HepG2 (cell line): ENCODE measurements at regions not wholly inside any gene's neighbourhood (a gene's known extent, or its start where the extent isn't known, plus 50 kb on each side); places are given as distances from the start of the nearest gene placed in this dataset.

Experiments
- ATAC-seq: fragments of 200-7000 bp; cut with Tn5 transposase; 3 replicates; pipeline ENCODE4 v1.9.1; 2020; ENCODE audit warnings: mild to moderate bottlenecking, moderate library complexity
- BruUV-seq: library from RNA; stranded (reverse); fragments of 400-500 nt; replicated peaks from 2 replicates; lab custom pipeline; 2021; lab: Mats Ljungman, UMichigan
- CTCF ChIA-PET: fragments of 300-600 bp; formaldehyde crosslinking; extraction: SDS; loops from one replicate; lab custom pipeline; 2021; ENCODE audit warnings: low total read pairs, inconsistent platforms, low intra/inter-chr PET ratio; lab: Yijun Ruan, JAX
- POLR2A ChIA-PET: fragments of 350-600 bp; sonication (Branson Sonifier 250); formaldehyde crosslinking; loops from one replicate; lab custom pipeline; 2020; ENCODE audit warnings: antibody characterized with exemption, inconsistent platforms; lab: Yijun Ruan, JAX
- DNase-seq: peaks from one replicate; pipeline ENCODE4 v3.0.0-alpha.2; 2015; ENCODE audit warnings: low spot score
- FAIRE-seq: peaks from 3 replicates; lab custom pipeline; 2011; peaks lifted over from hg19 to GRCh38; lab: Jason Lieb, UNC
- H2AFZ ChIP-seq: one replicate; pipeline ENCODE4 v1.6.1; 2011; ENCODE audit warnings: low read length, inconsistent platforms
- H3K27ac ChIP-seq: fragments of 300-600 bp; 3 replicates; pipeline ENCODE4 v1.8.0; 2011; ENCODE audit warnings: mixed run types, mild to moderate bottlenecking, mixed read lengths, low read length, inconsistent platforms; ENCODE audit not compliant: insufficient read depth; ENCODE audit errors: extremely low read length
- H3K27me3 ChIP-seq, 2 experiments: fragments of 200-600 bp in 1 of 2; 2 replicates in 1 of 2; 3 replicates in 1 of 2; pipeline versions ENCODE4 v1.6.0 to v1.8.0; 2011; ENCODE audit warnings: low read length in 2 of 2, mild to moderate bottlenecking in 2 of 2, moderate library complexity in 2 of 2, inconsistent platforms in 1 of 2; ENCODE audit not compliant: insufficient read depth in 2 of 2, control insufficient read depth in 1 of 2
- H3K36me3 ChIP-seq, 2 experiments: fragments of 200-600 bp in 1 of 2; replicated peaks in 1 of 2; 2 replicates in 1 of 2; 3 replicates in 1 of 2; pipeline versions ENCODE4 v1.5.1 to v1.8.0; 2011; ENCODE audit warnings: low read length in 2 of 2, inconsistent platforms in 1 of 2; ENCODE audit not compliant: insufficient read depth in 2 of 2, control insufficient read depth in 1 of 2
- H3K4me1 ChIP-seq: 2 replicates; pipeline ENCODE4 v1.5.1; 2012; ENCODE audit warnings: low read length, inconsistent platforms; ENCODE audit not compliant: insufficient read depth
- H3K4me2 ChIP-seq: 2 replicates; pipeline ENCODE4 v1.6.0; 2011; ENCODE audit warnings: low read depth, low read length, inconsistent platforms
- H3K4me3 ChIP-seq, 3 experiments: fragments of 200-600 bp in 1 of 3; sonication (generic), shearing (Covaris generic) in 1 of 3; replicated peaks in 1 of 3; 2 replicates each; pipeline ENCODE4 v1.5.1; 2011 to 2016; ENCODE audit warnings: low read length in 3 of 3, inconsistent platforms in 2 of 3, low read depth in 2 of 3, mild to moderate bottlenecking in 2 of 3, control low read depth in 1 of 3, mixed read lengths in 1 of 3; ENCODE audit not compliant: insufficient read depth in 1 of 3
- H3K79me2 ChIP-seq: one replicate; pipeline ENCODE4 v1.6.1; 2011; ENCODE audit warnings: low read length, inconsistent platforms; ENCODE audit not compliant: insufficient read depth
- H3K9ac ChIP-seq: 2 replicates; pipeline ENCODE4 v1.6.0; 2011; ENCODE audit warnings: mild to moderate bottlenecking, low read depth, low read length, inconsistent platforms; ENCODE audit not compliant: insufficient read depth
- H3K9me3 ChIP-seq: 2 replicates; pipeline ENCODE4 v1.5.1; 2012; ENCODE audit warnings: mild to moderate bottlenecking, low read length
- H4K20me1 ChIP-seq: 2 replicates; pipeline ENCODE4 v1.6.0; 2011; ENCODE audit warnings: inconsistent platforms, mild to moderate bottlenecking, low read length, moderate library complexity; ENCODE audit not compliant: insufficient read depth
- AGO1 ChIP-seq: fragments of 200-400 bp; formaldehyde crosslinking; IDR thresholded peaks from 2 replicates; pipeline ENCODE4 v1.6.1; 2017; ENCODE audit warnings: mild to moderate bottlenecking, low read depth, low read length, moderate library complexity; ENCODE audit not compliant: poor library complexity, severe bottlenecking
- E2F1 ChIP-seq: sonication (generic); formaldehyde crosslinking; IDR thresholded peaks from 2 replicates; pipeline ENCODE4 v1.5.0; 2020; ENCODE audit warnings: missing genetic modification reagents
- EED ChIP-seq: sonication (generic); formaldehyde crosslinking; IDR thresholded peaks from 2 replicates; pipeline ENCODE4 v1.5.0; 2020; ENCODE audit warnings: mild to moderate bottlenecking, missing genetic modification reagents
- ELF3 ChIP-seq: IDR thresholded peaks from 2 replicates; pipeline ENCODE4 v1.6.1; 2016; ENCODE audit warnings: missing genetic modification reagents, missing compliant biosample characterization
- KLF16 ChIP-seq, 2 experiments: sonication (generic) in 1 of 2; formaldehyde crosslinking in 1 of 2; IDR thresholded peaks; 2 replicates each; pipeline versions ENCODE4 v1.6.1 to v1.8.0; 2016 to 2023; ENCODE audit warnings: missing genetic modification reagents in 2 of 2, missing compliant biosample characterization in 1 of 2
- PTBP1 ChIP-seq: fragments of 200-400 bp; formaldehyde crosslinking; IDR thresholded peaks from 2 replicates; pipeline ENCODE4 v1.6.1; 2018; ENCODE audit warnings: low read length, low read depth; ENCODE audit not compliant: poor library complexity, severe bottlenecking
- THAP9 ChIP-seq: sonication (generic); formaldehyde crosslinking; IDR thresholded peaks from 2 replicates; pipeline ENCODE4; 2020; ENCODE audit warnings: missing genetic modification reagents, mild to moderate bottlenecking, borderline replicate concordance
- U2AF2 ChIP-seq: fragments of 200-400 bp; formaldehyde crosslinking; IDR thresholded peaks from 2 replicates; pipeline ENCODE4 v1.6.1; 2017; ENCODE audit warnings: low read depth, mild to moderate bottlenecking, low read length
- ZC3H13 ChIP-seq: sonication (generic); formaldehyde crosslinking; IDR thresholded peaks from 2 replicates; pipeline ENCODE4 v1.8.1; 2023; ENCODE audit warnings: mild to moderate bottlenecking, missing genetic modification reagents, moderate library complexity
- ZKSCAN1 ChIP-seq: fragments of 150-350 bp; IDR thresholded peaks from 2 replicates; pipeline ENCODE4 v1.6.1; 2014; ENCODE audit warnings: low read length
- ZNF407 ChIP-seq: sonication (generic); formaldehyde crosslinking; IDR thresholded peaks from one replicate; pipeline ENCODE4 v1.5.1; 2020; ENCODE audit warnings: mild to moderate bottlenecking, missing genetic modification reagents; ENCODE audit errors: not compliant biosample characterization
- ZNF782 ChIP-seq: sonication (generic); formaldehyde crosslinking; IDR thresholded peaks from 2 replicates; pipeline ENCODE4 v1.4.0; 2020; ENCODE audit warnings: missing genetic modification reagents, mild to moderate bottlenecking, borderline replicate concordance
- ZZZ3 ChIP-seq: sonication (generic); formaldehyde crosslinking; IDR thresholded peaks from 2 replicates; pipeline ENCODE4 v1.4.0; 2020; ENCODE audit warnings: missing genetic modification reagents, mild to moderate bottlenecking, borderline replicate concordance
- WGBS: methylation state at CpG from one replicate; pipeline ENCODE4 v1.1.6; 2017; ENCODE audit warnings: low lambda C conversion rate; 5-methylcytosine and 5-hydroxymethylcytosine counted together
- in situ Hi-C: cut with HindIII; loops from 2 replicates; pipeline ENCODE4 v1.10.0; 2017; ENCODE audit warnings: low pct_unique_long_range_greater_than_20kb; ENCODE audit not compliant: extremely low pct_ligation_motif_present
- intact Hi-C: fragments of 100-400 bp; cut with micrococcal nuclease; formaldehyde crosslinking; loops from one replicate; pipeline ENCODE4 v1.10.0; 2022; ENCODE audit not compliant: unreplicated experiment

GRCh38 chr1:217091561-217091960 lies 368.3 kb upstream of the ESRRG start:
- FAIRE-seq = no peak
- no peak overlapping the region for H3K27ac ChIP-seq
- no peak overlapping the region for H3K4me3 ChIP-seq
- in situ Hi-C loops = no loop called here
- H4K20me1 ChIP-seq = no peaks in the 10 kb centered on the region
- H3K27me3 ChIP-seq = peaks cover 1 to 21% of the 10 kb centered on the region in 2 experiments; a peak in 3 of 5 replicates
- TF ChIP-seq EED (CRISPR knock-in tag) (no peak), THAP9 (CRISPR knock-in tag) (no peak), PTBP1 (no peak), ZZZ3 (CRISPR knock-in tag) (no peak), ELF3 (CRISPR knock-in tag) (no peak), AGO1 (no peak), ZC3H13 (CRISPR knock-in tag) (no peak), KLF16 (CRISPR knock-in tag; IDR thresholded peaks at IDR 0.05) (no peak), E2F1 (no peak), ZNF407 (CRISPR knock-in tag) (no peak), U2AF2 (no peak), ZNF782 (CRISPR knock-in tag) (no peak), ZKSCAN1 (no peak)
- H3K36me3 ChIP-seq = no peaks in the 10 kb centered on the region
- WGBS = 6% methylated on average over 4 of the region's 4 CpGs
- 0 out of 2 replicates have a peak, but pooled peaks cover 6% of the 10 kb centered on the region for H3K4me1 ChIP-seq
- H2AFZ ChIP-seq = no peak overlapping the region
- no peak for ATAC-seq
- no peak for DNase-seq
- H3K9me3 ChIP-seq = no peaks in the 10 kb centered on the region
- POLR2A ChIA-PET = no interaction called here
- no TSS peak for BruUV-seq
- intact Hi-C loops = no loop called here
- no peak overlapping the region for H3K4me2 ChIP-seq
- no peak overlapping the region for H3K9ac ChIP-seq
- CTCF ChIA-PET = no interaction called here
- H3K79me2 ChIP-seq = no peaks in the 10 kb centered on the region
